Muscle of back (tissue), 3 donors: ENCODE measurements at regions not wholly inside any gene's neighbourhood (a gene's known extent, or its start where the extent isn't known, plus 50 kb on each side); places are given as distances from the start of the nearest gene placed in this dataset.

Experiments used
- DNase-seq, 3 donors: peaks; one replicate each; pipeline versions ENCODE4 v3.0.0 to v3.0.0-alpha.2; 2013

DNA sequence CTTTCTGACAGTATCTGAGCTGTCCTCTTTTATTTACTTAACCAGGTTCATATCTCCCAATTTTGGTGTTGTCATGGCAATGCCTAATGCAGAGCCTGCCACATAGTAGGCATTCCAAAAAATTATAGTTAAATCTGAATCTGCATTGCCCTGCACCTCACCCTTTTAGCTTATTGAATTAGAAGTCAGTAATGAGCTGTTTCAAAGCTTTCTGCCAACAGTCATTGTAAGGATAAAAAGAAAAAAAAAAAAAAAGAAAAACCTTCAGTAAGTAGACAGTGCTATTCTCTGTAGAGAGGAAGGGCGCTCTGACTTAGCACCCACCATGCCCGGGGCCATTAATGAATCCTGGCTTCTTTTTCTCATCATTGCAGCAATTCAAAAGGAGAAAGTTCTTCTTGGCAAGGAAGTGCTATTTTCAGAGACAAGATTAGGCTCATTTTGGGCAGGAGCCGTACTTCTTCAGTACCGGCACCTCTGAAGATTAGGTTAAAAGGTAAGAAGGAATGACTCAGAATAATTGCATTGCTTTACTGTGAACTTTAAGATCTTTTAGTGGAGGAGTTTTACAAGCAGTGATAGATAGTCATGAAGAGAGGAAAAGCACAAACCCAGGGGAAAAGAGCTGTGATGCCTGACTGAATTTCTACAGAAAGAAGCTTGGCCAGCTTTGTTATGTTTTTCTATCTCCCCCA lies 2041.2 kb upstream of the PIK3C3 start:
- peak in 1 of 3 donors; percentile 2 for DNase-seq

DNA sequence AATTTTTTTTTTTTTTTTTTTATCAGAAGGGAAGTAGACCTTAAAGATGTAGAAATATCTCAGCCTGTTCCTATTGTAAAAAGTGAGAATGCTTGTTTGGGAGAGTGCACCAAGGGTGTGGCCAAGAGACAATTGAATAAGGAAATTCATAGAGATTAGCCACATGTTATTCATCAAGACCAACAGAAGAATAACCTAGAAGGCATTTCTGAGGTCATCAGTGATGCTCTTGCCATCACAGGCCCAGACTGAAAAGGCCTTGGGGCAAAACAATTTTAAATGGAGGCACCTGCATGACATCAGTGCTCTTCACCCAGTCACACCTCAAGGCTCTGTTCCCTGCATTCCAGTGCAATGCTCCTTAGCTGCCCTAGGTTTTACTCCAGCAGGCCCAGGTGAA lies 2043.3 kb upstream of the PIK3C3 start:
- no peak for DNase-seq

DNA sequence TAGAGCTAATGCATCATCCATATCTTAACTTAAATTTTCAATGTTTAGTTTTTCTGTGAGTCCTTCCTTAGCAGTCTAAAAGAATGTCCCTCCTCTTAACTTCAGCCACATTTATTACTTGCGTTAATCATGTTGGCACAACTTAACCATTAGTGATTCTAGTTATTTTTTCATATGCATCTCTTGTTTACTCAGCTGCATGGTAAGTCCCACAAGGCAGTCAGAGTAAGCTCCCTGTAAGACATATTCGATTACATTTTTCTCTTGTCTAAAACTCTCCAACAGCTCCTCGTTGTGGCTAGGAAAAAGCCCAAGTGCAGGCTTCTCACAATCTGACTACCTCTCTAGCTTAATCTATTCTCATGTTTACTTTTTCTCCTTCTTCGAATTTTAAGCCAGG lies 2045.3 kb upstream of the PIK3C3 start:
- DNase-seq: peak in 1 of 3 donors; percentile 22

GRCh38 chr18:39886136-39886535 lies 2068.9 kb upstream of the PIK3C3 start:
- no peak for DNase-seq

- no peak for DNase-seq
Observed at GRCh38 chr18:39872651-39873050, 2082.4 kb upstream of the PIK3C3 start.

DNA sequence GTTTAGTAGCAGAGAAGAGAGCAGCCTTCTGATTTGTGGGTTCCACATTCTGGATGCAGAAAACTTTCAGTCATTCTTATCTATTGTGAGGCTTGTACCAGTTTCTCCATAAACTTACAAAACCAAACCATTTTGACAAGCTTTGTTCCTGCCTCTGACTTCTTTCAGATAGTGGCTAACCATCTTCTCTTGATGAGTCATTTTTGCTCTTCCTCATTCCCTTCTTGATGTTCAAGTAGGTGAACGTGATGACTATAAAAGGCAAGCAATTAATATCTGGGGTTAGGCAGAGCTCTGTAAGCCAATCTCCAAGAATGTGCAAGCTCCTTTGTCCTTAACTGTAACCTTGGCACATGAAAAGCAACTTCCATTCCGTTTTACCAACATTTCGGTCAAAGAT lies 2083.1 kb upstream of the PIK3C3 start:
- no peak for DNase-seq

- no peak for DNase-seq
Observed at GRCh38 chr18:39870591-39870990, 2084.4 kb upstream of the PIK3C3 start.

DNA sequence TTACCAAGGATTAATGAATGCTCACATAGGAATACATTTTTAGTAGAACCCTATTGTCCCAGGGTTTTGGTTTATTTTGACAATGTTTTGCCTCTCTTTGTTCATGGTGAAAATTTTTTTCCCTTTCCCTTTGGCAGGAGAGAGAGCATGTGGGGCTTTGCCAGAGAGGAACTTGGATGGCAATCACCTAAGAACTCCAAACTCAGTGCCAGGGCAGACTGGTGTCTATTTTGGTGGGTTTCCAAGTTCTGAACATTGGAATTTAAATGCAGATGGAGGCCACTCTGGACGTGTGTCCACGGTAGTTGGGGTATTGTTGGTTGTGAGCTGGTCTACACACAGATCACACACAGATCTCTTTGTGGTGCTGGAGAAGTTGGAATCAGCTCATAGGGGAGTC lies 2091.1 kb upstream of the PIK3C3 start:
- DNase-seq: no peak

DNA sequence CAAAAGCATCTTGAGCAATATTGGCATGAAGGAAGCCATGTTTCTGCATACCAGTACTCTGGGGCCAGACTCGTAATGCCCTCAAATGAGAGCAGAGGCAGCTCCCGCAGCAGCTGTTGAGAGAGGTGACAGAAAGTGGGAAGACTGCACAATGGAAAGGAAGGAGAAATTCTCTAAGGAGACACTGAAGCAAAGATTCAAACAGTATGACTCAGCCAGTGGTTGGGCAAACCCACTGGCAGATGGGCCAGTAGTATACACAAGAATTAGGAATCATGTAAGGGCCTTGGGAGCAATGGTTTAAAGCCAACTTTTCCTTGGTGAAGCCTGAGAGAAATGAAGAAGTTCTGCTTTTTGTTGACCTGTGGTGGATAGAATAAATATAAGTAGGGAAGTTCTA lies 2092.7 kb upstream of the PIK3C3 start:
- DNase-seq: no peak

GRCh38 chr18:39854291-39854690 lies 2100.7 kb upstream of the PIK3C3 start:
- no peak for DNase-seq

- DNase-seq: peak; percentile 73 to 94 (median 84)
Observed at GRCh38 chr18:39846265-39846664, 2108.8 kb upstream of the PIK3C3 start.

GRCh38 chr18:39845631-39846030 lies 2109.4 kb upstream of the PIK3C3 start:
- DNase-seq: peak in 1 of 3 donors; percentile 17

- DNase-seq: no peak
Observed at GRCh38 chr18:39845106-39845505, 2109.9 kb upstream of the PIK3C3 start.

DNA sequence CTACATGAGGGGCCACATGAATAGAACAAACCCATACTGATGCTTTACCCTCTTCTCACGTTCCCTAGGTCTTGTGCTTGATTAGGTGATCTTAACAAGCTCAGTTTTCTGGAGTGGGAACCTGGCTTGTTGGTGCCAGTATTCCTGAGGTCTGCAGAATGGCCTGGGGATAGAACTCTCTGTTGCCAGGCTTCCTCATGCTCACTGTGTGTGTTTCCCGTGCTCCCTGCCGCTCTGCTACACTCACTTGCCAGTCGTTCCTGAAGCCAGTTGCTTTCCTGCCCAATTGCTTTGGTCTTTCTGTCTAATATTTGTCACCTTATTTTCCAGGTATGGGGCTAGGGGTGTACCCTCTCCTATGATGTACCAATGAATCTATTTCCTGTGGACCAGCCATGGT lies 2111.5 kb upstream of the PIK3C3 start:
- DNase-seq: no peak

DNA sequence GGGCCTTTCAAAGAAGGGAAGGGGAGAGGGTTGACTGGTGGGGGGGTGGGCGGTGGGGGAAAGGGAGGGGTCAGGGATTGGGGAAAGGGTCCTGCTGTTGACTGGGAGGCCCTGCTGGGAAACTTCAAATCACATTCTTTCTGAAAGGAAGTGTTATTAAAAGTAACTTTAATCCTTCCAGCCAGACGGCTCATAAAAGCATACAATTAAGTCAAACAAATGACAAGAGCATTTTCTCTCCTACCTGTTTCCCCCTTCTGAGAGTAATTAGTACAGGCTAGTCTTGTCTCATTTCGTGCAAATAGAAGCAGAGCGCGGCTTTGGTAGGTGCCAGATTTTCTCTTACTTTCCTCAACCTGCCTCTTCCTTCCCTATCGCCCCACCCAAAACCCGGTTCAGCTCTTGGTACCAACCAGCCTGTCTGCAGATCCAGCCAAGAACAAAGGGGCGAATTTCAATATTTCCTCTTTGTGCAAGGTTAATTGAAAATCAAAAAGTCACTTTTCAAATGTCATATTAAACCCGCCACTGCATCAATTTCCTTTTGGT lies 2112.6 kb upstream of the PIK3C3 start:
- no peak for DNase-seq

DNA sequence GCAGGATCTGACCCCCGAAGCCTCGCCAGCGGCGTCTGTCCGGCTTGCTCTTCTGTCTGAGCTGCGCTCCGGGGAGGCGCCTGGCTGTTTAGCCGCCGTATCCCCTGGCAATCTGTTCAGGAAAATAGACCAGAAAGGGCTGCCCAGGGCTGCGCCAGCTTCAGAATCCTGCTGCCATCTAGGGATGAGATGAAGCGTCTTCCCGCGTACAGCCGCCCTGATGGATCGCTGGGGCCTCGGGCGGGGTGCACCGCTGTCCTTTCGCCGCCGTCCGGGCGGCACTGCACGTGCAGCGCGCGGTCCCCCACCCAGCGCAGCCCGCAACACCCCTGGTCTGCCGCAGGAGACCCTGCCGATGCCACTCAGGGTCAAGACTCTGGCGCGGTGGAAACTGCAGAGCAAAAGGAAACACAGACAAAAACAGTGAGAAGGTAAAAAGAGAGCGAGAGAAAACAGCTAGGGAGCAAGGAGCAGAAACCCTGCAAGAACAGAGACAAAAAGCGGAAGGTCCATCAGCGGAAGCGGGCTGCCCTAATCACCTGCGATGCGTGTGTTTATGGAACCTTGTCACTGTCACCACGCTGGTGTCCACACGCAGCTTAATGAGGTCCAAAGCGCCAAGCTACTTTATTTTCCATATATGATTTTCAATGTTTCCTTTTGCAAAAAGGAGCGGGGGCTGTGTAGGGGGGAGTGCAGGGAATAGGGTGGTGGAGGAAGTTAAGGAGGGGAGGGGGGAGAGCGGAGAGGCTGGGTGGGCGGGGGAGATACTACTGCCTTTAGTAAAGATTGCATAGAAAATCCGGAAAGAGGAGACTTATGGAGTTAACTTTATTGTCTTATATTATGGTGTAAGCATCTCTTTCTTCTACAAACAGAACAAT lies 2113.3 kb upstream of the PIK3C3 start:
- peak; percentile 54 to 91 (median 69) for DNase-seq

DNA sequence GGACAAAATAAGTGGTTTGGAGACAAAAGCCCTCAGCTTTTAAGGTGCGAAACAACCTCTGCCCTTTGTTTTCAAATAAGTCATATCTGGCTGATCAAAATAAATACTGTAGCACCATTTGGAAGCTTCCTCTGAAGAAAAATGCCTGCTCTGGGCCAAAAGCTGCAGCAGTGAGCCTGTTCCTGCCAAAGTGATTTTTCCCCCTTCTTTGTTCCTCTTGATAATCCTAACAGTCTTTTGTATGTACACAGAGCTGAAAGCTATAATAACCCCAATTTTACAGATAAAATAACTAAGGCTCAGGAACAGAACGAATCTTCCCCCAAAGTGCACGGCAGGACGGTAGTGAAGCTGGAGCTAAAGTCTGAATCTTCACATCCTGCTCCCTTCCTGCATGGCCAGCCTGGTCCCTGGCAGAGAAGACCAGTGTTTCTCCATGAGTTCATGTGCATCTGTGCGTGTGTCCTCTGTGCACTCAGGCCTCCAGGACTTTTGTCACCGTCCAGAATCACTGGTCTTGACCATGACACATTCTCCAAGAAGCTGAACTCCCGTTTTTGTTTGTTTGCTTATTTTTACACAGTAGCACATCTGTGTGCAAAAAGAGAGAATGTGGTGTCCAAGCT lies 2114.1 kb upstream of the PIK3C3 start:
- peak; percentile 33 to 83 (median 50) for DNase-seq

GRCh38 chr18:39840406-39840805 lies 2114.6 kb upstream of the PIK3C3 start:
- DNase-seq: peak; percentile 30 to 77 (median 44)

DNA sequence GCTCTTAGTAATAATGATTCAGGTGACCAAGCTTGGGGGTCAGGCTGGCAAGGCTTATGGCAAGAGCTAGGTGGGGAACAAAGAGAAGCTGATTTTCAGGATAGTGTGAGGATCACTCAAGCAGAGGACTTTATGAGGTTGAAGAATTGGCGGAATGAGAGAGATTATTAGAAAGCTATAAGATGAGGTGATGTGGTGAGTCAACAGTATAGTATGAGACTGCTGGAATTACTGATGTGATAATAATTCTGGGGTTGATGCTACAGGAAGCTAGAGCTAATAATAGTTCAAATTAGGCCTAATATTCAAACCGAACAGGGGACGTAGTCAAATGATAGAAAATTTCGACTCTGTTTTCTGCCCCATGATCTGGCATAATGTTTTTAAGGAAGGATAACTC lies 2115.3 kb upstream of the PIK3C3 start:
- DNase-seq: peak in 1 of 3 donors; percentile 9

GRCh38 chr18:39838831-39839230 lies 2116.2 kb upstream of the PIK3C3 start:
- DNase-seq: no peak

GRCh38 chr18:39835303-39836030 lies 2119.6 kb upstream of the PIK3C3 start:
- no peak for DNase-seq

- DNase-seq: no peak
Observed at GRCh38 chr18:39834636-39835035, 2120.4 kb upstream of the PIK3C3 start.
